GM12878 (cell line): ENCODE measurements at regions not wholly inside any gene's neighbourhood (a gene's known extent, or its start where the extent isn't known, plus 50 kb on each side); places are given as distances from the start of the nearest gene placed in this dataset.

Experiments used
- ATAC-seq: fragments of 200-7000 bp; cut with Tn5 transposase; 3 replicates; pipeline ENCODE4 v1.9.1; 2020; ENCODE audit warnings: mild to moderate bottlenecking, moderate library complexity
- BruUV-seq: library from RNA; stranded (reverse); fragments of 400-500 nt; replicated peaks from 2 replicates; lab custom pipeline; 2021; lab: Mats Ljungman, UMichigan
- CTCF ChIA-PET: fragments of 300-600 bp; sonication (Branson Sonifier 250); formaldehyde crosslinking; extraction: SDS; loops from one replicate; lab custom pipeline; 2021; ENCODE audit warnings: inconsistent platforms; lab: Yijun Ruan, JAX
- POLR2A ChIA-PET: fragments of 350-600 bp; formaldehyde crosslinking; extraction: SDS; loops from one replicate; lab custom pipeline; 2021; ENCODE audit warnings: inconsistent platforms; lab: Charles Lee
- RAD21 ChIA-PET: fragments of 300-600 bp; sonication (Branson Sonifier 250); formaldehyde crosslinking; loops from one replicate; lab custom pipeline; 2023; ENCODE audit warnings: antibody characterized with exemption; ENCODE audit not compliant: unreplicated experiment; lab: Charles Lee
- SMC1A ChIA-PET: fragments of 300-600 bp; sonication (Branson Sonifier 250); formaldehyde crosslinking; loops from one replicate; lab custom pipeline; 2023; ENCODE audit not compliant: unreplicated experiment, uncharacterized antibody; lab: Charles Lee
- DNase-seq: peaks from one replicate; pipeline ENCODE4 v3.0.0-alpha.2; 2011; ENCODE audit warnings: low read depth, low spot score
- FAIRE-seq: peaks from 3 replicates; lab custom pipeline; 2011; peaks lifted over from hg19 to GRCh38; lab: Jason Lieb, UNC
- H2AFZ ChIP-seq: 2 replicates; pipeline ENCODE4 v1.6.0; 2011; ENCODE audit warnings: low read depth, low read length, control low read depth; ENCODE audit not compliant: control insufficient read depth
- H3K27ac ChIP-seq: 2 replicates; pipeline ENCODE4 v1.5.1; 2011; ENCODE audit warnings: control low read depth; ENCODE audit not compliant: control insufficient read depth, insufficient read depth
- H3K27me3 ChIP-seq, 2 experiments: replicated peaks in 1 of 2; 2 replicates each; pipeline versions ENCODE4 v1.6.0 to v1.6.1; 2011; ENCODE audit warnings: low read length in 1 of 2; ENCODE audit not compliant: control insufficient read depth in 2 of 2, insufficient read depth in 2 of 2
- H3K36me3 ChIP-seq, 2 experiments: 2 replicates each; pipeline ENCODE4 v1.5.1; 2011; ENCODE audit warnings: low read length in 1 of 2; ENCODE audit not compliant: control insufficient read depth in 2 of 2, insufficient read depth in 2 of 2
- H3K4me1 ChIP-seq: 2 replicates; pipeline ENCODE4 v1.6.1; 2011; ENCODE audit warnings: mild to moderate bottlenecking, low read length, moderate library complexity, mixed read lengths; ENCODE audit not compliant: control insufficient read depth, insufficient read depth
- H3K4me2 ChIP-seq: 2 replicates; pipeline ENCODE4 v1.6.0; 2011; ENCODE audit warnings: control low read depth; ENCODE audit not compliant: control insufficient read depth, insufficient read depth
- H3K4me3 ChIP-seq: fragments of 200-600 bp; sonication (generic); 2 replicates; pipeline ENCODE4 v1.5.1; 2016
- H3K79me2 ChIP-seq: 2 replicates; pipeline ENCODE4 v1.6.0; 2011; ENCODE audit warnings: low read length; ENCODE audit not compliant: control insufficient read depth, insufficient read depth
- H3K9ac ChIP-seq: 2 replicates; pipeline ENCODE4 v1.8.0; 2011; ENCODE audit warnings: low read length, control low read depth, mixed read lengths; ENCODE audit not compliant: control insufficient read depth, insufficient read depth
- H3K9me3 ChIP-seq: replicated peaks from 3 replicates; pipeline ENCODE4 v1.5.1; 2011; ENCODE audit warnings: mild to moderate bottlenecking, low read length; ENCODE audit not compliant: control insufficient read depth, insufficient read depth
- H4K20me1 ChIP-seq: 2 replicates; pipeline ENCODE4 v1.6.0; 2011; ENCODE audit not compliant: control insufficient read depth, insufficient read depth
- CHD1 ChIP-seq: IDR thresholded peaks from 2 replicates; pipeline ENCODE4 v1.6.1; 2012; ENCODE audit warnings: low read depth, low read length, improper control_type of control experiment
- IRF4 ChIP-seq: IDR thresholded peaks from 2 replicates; pipeline ENCODE4 v1.6.1; 2011; ENCODE audit warnings: low read depth, low read length
- JUNB ChIP-seq: IDR thresholded peaks from 2 replicates; pipeline ENCODE4 v1.6.1; 2016; ENCODE audit warnings: antibody characterized with exemption, mild to moderate bottlenecking
- JUND ChIP-seq: IDR thresholded peaks from 2 replicates; pipeline ENCODE4 v1.6.1; 2012; ENCODE audit warnings: low read depth, mild to moderate bottlenecking, low read length, improper control_type of control experiment, moderate library complexity
- MTA2 ChIP-seq: fragments of 450-650 bp; IDR thresholded peaks from 2 replicates; pipeline ENCODE4 v1.6.1; 2016; ENCODE audit warnings: low read depth, mild to moderate bottlenecking, moderate library complexity
- NFYB ChIP-seq: IDR thresholded peaks from 2 replicates; pipeline ENCODE4 v1.6.1; 2011; ENCODE audit warnings: low read depth, mild to moderate bottlenecking, low read length, improper control_type of control experiment, moderate library complexity; ENCODE audit not compliant: insufficient read depth
- NR2C1 ChIP-seq: fragments of 450-650 bp; IDR thresholded peaks from 2 replicates; pipeline ENCODE4 v1.6.1; 2017; ENCODE audit warnings: antibody characterized with exemption, mild to moderate bottlenecking, moderate library complexity
- RCOR1 ChIP-seq: conservative IDR thresholded peaks from 2 replicates; pipeline ENCODE4 v1.6.1; 2012; ENCODE audit warnings: low read depth, low read length, improper control_type of control experiment
- RFX5 ChIP-seq: IDR thresholded peaks from 2 replicates; pipeline ENCODE4 v1.6.1; 2011; ENCODE audit warnings: low read depth, low read length, improper control_type of control experiment
- RUNX3 ChIP-seq: IDR thresholded peaks from 2 replicates; pipeline ENCODE4 v1.6.1; 2012; ENCODE audit warnings: low read length, inconsistent platforms
- SIN3A ChIP-seq: IDR thresholded peaks from 2 replicates; pipeline ENCODE4 v1.6.1; 2012; ENCODE audit warnings: low read depth, low read length, improper control_type of control experiment
- SMARCA5 ChIP-seq: fragments of 450-650 bp; IDR thresholded peaks from 2 replicates; pipeline ENCODE4 v1.6.1; 2017; ENCODE audit warnings: mild to moderate bottlenecking
- TARDBP ChIP-seq: IDR thresholded peaks from 2 replicates; pipeline ENCODE4 v1.6.1; 2016; ENCODE audit warnings: borderline replicate concordance
- TCF7 ChIP-seq: IDR thresholded peaks from 2 replicates; pipeline ENCODE4 v1.6.1; 2014; ENCODE audit warnings: antibody characterized with exemption, borderline replicate concordance
- ZNF384 ChIP-seq: IDR thresholded peaks from 2 replicates; pipeline ENCODE4 v1.6.1; 2012; ENCODE audit warnings: low read depth, mild to moderate bottlenecking, low read length, improper control_type of control experiment, borderline replicate concordance
- ZNF622 ChIP-seq: fragments of 450-650 bp; IDR thresholded peaks from 2 replicates; pipeline ENCODE4 v1.6.1; 2017; ENCODE audit warnings: mild to moderate bottlenecking, inconsistent platforms
- WGBS: methylation state at CpG from one replicate; pipeline ENCODE4 v1.1.6; 2016; ENCODE audit warnings: low lambda C conversion rate; ENCODE audit not compliant: insufficient replicate concordance, insufficient coverage; ENCODE audit errors: missing lambda C conversion rate; 5-methylcytosine and 5-hydroxymethylcytosine counted together
- in situ Hi-C: fragments of 300-500 bp; cut with MboI; formaldehyde crosslinking; loops from 9 replicates; pipeline ENCODE4 v1.14.3; 2018; ENCODE audit warnings: mixed read lengths
- intact Hi-C: fragments of 100-400 bp; cut with micrococcal nuclease; formaldehyde crosslinking; loops from one replicate; pipeline ENCODE4 v1.14.2; 2022; ENCODE audit not compliant: unreplicated experiment
- TF ChIP-seq, protein P1 (sequence below): fragments of 450-650 bp; IDR thresholded peaks from 2 replicates; pipeline ENCODE4 v1.6.1; 2017; ENCODE audit warnings: mild to moderate bottlenecking
- TF ChIP-seq, protein P2 (sequence below): IDR thresholded peaks from 2 replicates; pipeline ENCODE4 v1.6.1; 2012; ENCODE audit warnings: low read depth, low read length, improper control_type of control experiment

DNA sequence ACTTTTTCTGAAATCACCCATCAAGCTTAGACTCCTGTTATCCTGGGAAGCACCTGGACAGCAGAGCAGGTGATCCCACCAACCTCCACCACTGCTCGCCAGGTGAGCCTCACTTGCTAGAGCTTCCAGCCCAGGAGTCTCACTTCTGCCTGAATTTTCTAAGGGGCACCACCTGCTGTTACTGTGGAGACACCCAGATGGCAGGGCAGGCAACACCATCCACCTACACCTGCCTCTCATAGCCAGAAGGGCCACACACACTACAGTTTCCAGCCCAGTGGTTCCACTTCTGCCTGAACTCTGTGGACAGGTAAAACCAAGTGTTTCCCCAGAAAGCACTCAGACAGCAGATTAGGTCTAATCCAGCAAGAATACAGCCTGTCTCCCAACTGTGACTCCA lies 262.0 kb downstream of the ARAP2 start:
- Histone ChIP-seq H4K20me1 (no peaks in the 10 kb centered on the region), H3K9ac (no peak overlapping the region), H3K27ac (no peak overlapping the region), H3K4me3 (no peak overlapping the region), H3K9me3 (no peaks in the 10 kb centered on the region), H3K4me2 (no peak overlapping the region), H3K79me2 (no peaks in the 10 kb centered on the region)
- ATAC-seq = no peak
- FAIRE-seq = no peak
- SMC1A ChIA-PET = interaction anchor here (1.8 kb wide), 1 partner anchor 15 kb away, joined by 5 read pairs; no protein-coding TSS in a partner anchor
- intact Hi-C loops = no loop called here
- in situ Hi-C loops = no loop called here
- BruUV-seq = no TSS peak
- RAD21 ChIA-PET = no interaction called here
- WGBS = 92% methylated on average over 1 of the region's 1 CpG
- CTCF ChIA-PET = interaction anchor here (0.7 to 1.3 kb wide), 3 partner anchors 9 to 206 kb away, joined by 3 read pairs; no protein-coding TSS in a partner anchor
- TF ChIP-seq NFYB = no peak
- TF ChIP-seq SIN3A = no peak
- TF ChIP-seq, all 136 proteins: peak for 0
- DNase-seq = no peak
- H3K36me3 ChIP-seq = no peaks in the 10 kb centered on the region
- POLR2A ChIA-PET = no interaction called here
- no peaks in the 10 kb centered on the region for H3K27me3 ChIP-seq
- no peaks in the 10 kb centered on the region for H3K4me1 ChIP-seq
- no peak overlapping the region for H2AFZ ChIP-seq

DNA sequence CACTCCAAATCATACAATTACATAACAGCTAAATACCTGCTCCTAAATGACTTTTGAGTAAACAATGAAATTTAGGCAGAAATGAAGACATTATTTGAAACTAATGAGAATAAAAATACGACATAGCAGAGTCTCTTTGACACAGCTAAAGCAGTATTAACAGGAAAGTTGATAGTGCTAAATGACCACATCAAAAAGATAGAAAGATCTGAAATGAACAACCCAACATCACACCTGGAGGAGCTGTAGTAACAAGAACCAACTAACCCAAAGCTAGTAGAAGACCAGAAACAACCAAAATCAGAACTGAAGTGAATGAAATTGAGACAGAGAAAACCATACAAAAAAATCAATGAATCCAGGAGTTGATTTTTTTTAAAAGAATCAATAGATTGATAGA lies 257.8 kb downstream of the ARAP2 start:
- intact Hi-C loops = no loop called here
- Histone ChIP-seq H3K4me2 (no peak overlapping the region), H3K79me2 (no peaks in the 10 kb centered on the region), H3K36me3 (no peaks in the 10 kb centered on the region), H3K9me3 (no peaks in the 10 kb centered on the region), H4K20me1 (no peaks in the 10 kb centered on the region), H3K27me3 (no peaks in the 10 kb centered on the region), H3K9ac (no peak overlapping the region), H3K27ac (no peak overlapping the region), H3K4me1 (no peaks in the 10 kb centered on the region), H2AFZ (no peak overlapping the region), H3K4me3 (no peak overlapping the region)
- POLR2A ChIA-PET = interaction anchor here (0.5 to 0.9 kb wide), 2 partner anchors 70 to 206 kb away, joined by 6 read pairs; no protein-coding TSS in a partner anchor
- RAD21 ChIA-PET = interaction anchor here (0.8 kb wide), 1 partner anchor 11 kb away, joined by 3 read pairs; no protein-coding TSS in a partner anchor
- WGBS = 0% methylated on average over 1 of the region's 1 CpG
- ATAC-seq = peak; percentile 68
- SMC1A ChIA-PET = interaction anchor here (0.8 kb wide), 1 partner anchor 38 kb away, joined by 3 read pairs; no protein-coding TSS in a partner anchor
- in situ Hi-C loops = no loop called here
- CTCF ChIA-PET = no interaction called here
- no peak for FAIRE-seq
- no TSS peak for BruUV-seq
- no peak for DNase-seq
- no peak for TF ChIP-seq SMARCA5
- TF ChIP-seq NR2C1 = no peak
- no peak for TF ChIP-seq ZNF384
- TF ChIP-seq JUND = no peak
- TF ChIP-seq TARDBP = no peak
- no peak for TF ChIP-seq IRF4
- no peak for TF ChIP-seq CHD1
- TF ChIP-seq, protein P1, sequence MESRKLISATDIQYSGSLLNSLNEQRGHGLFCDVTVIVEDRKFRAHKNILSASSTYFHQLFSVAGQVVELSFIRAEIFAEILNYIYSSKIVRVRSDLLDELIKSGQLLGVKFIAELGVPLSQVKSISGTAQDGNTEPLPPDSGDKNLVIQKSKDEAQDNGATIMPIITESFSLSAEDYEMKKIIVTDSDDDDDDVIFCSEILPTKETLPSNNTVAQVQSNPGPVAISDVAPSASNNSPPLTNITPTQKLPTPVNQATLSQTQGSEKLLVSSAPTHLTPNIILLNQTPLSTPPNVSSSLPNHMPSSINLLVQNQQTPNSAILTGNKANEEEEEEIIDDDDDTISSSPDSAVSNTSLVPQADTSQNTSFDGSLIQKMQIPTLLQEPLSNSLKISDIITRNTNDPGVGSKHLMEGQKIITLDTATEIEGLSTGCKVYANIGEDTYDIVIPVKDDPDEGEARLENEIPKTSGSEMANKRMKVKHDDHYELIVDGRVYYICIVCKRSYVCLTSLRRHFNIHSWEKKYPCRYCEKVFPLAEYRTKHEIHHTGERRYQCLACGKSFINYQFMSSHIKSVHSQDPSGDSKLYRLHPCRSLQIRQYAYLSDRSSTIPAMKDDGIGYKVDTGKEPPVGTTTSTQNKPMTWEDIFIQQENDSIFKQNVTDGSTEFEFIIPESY = no peak
- TF ChIP-seq RUNX3 = peak; percentile 68
- TF ChIP-seq JUNB = peak; percentile 33
- peak; percentile 88 for TF ChIP-seq TCF7
- no peak for TF ChIP-seq ZNF622
- TF ChIP-seq, protein P2, sequence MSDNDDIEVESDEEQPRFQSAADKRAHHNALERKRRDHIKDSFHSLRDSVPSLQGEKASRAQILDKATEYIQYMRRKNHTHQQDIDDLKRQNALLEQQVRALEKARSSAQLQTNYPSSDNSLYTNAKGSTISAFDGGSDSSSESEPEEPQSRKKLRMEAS = no peak
- TF ChIP-seq RFX5 = no peak
- peak; percentile 70 for TF ChIP-seq MTA2
- no peak for TF ChIP-seq RCOR1
